Epithelial cell of proximal tubule (primary cell): ENCODE measurements at regions not wholly inside any gene's neighbourhood (a gene's known extent, or its start where the extent isn't known, plus 50 kb on each side); places are given as distances from the start of the nearest gene placed in this dataset.

Experiments
- DNase-seq: peaks from one replicate; pipeline ENCODE4 v3.0.0-alpha.2; 2011; ENCODE audit warnings: low read depth
- H3K4me3 ChIP-seq: 2 replicates; pipeline ENCODE4 v1.5.1; 2011; ENCODE audit warnings: low read depth, mild to moderate bottlenecking, low read length
- CTCF ChIP-seq: conservative IDR thresholded peaks from 2 replicates; pipeline ENCODE4 v1.5.1; 2012; ENCODE audit warnings: low read depth, mild to moderate bottlenecking, low read length

DNA sequence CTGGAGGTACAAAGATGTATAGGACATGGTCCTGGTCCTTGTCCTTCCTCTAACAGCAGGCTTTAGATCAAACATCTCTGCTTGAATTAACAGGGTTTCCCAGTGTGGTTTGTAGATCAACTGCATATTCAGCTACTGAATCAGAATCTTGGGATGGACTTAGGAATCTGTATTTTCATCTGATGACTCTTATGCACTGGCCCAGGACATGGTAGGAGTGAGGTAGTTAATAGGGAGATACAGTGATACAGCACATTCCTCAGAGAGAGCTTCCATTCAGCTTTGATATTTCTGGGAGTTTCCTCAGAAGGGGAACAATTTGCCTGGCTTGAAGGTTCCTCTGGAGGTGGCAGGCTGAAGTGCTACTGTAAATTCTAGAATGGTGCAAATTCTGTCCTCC, 203.1 kb downstream of the LARP7 start:
- no peak for TF ChIP-seq CTCF
- H3K4me3 ChIP-seq, result no peak overlapping the region
- DNase-seq, result peak; percentile 73

- no peak for DNase-seq
- TF ChIP-seq CTCF, result no peak
These were observed 203.7 kb downstream of the LARP7 start for GRCh38 chr4:112840619-112841018.

DNA sequence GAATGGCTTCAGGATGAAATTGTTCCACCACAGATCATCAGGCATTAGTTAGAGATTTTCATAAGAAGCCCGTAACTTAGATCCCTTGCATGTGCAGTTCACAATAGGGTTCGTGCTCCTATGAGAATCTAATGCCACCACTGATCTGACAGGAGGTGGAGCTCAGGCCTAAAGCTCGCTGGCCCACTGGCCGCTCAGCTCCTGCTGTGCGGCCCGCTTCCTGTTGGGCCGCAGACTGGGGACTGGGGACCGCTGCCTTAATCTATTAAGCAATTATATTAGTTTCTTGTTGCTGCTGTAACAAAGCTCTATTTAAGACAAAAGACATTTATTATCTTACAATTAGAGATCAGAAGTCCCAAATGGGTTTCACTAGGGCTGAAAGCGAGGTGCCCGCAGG, 205.6 kb downstream of the LARP7 start:
- no peak for DNase-seq
- TF ChIP-seq CTCF, result no peak
- no peak overlapping the region for H3K4me3 ChIP-seq

More at GRCh38 chr4:112840619-112841018, 203.7 kb downstream of the LARP7 start:
- H3K4me3 ChIP-seq, result no peak overlapping the region

DNA sequence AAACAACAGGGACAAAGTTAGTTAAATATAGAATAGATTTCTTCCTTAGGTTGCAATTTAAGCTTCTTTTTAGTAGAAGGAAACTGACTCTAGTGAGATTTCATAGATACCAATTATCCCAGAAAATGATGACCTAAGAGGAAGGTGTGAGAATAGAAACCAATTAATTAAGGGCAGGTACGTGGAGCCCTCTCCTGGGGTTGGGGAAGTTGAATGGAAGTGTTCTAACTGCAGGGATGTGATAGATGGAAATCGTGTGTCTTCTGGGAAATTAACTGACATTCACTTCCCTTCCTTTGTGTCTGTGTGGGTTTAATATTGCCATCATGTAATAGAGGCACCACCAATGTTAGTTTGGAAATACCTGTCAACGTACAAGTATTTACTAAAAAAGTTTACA, 204.1 kb upstream of the ANK2 start:
- no peak for DNase-seq
- no peak overlapping the region for H3K4me3 ChIP-seq
- TF ChIP-seq CTCF, result no peak

GRCh38 chr4:112847045-112847444, 202.4 kb upstream of the ANK2 start:
- no peak for DNase-seq
- no peak overlapping the region for H3K4me3 ChIP-seq
- no peak for TF ChIP-seq CTCF

- TF ChIP-seq CTCF, result no peak
- no peak for DNase-seq
- no peak overlapping the region for H3K4me3 ChIP-seq
These were observed 201.7 kb upstream of the ANK2 start for GRCh38 chr4:112847781-112848180.

DNA sequence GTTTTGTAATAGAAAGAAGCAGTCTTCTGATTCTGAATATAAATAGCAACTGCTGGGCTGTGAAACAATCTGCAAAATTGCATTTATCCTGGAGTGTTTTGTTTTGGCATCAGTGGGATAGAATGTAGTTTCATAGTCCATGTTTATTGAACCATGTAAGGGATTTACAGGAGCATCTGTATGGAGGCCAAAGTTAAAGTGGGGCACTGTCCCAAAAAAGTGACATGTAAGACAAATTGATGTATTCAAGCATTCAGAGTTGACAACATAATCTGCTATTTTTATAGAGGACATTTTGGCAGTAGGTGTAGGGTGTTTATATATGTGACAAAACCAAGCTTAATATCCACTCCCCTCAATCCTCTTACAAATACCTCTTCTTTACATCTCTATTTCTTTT, 200.5 kb upstream of the ANK2 start:
- no peak for DNase-seq
- no peak for TF ChIP-seq CTCF
- H3K4me3 ChIP-seq, result no peak overlapping the region
